GDM1 (cell line): ENCODE measurements at regions not wholly inside any gene's neighbourhood (a gene's known extent, or its start where the extent isn't known, plus 50 kb on each side); places are given as distances from the start of the nearest gene placed in this dataset.
A peak's percentile ranks its signal among the peaks of the same experiment; 100 is the strongest.

ENCODE experiments used
- DNase-seq: peaks from one replicate; lab custom pipeline; 2025; lab: John Stamatoyannopoulos, UW

GRCh38 chr7:18201350-18201749 lies 173.7 kb upstream of the PRPS1L1 start:
- DNase-seq: no peak

GRCh38 chr7:18202315-18203045 lies 174.8 kb upstream of the PRPS1L1 start:
- DNase-seq: no peak

GRCh38 chr7:18206331-18206730 lies 178.7 kb upstream of the PRPS1L1 start:
- no peak for DNase-seq

GRCh38 chr7:18208921-18209320 lies 181.3 kb upstream of the PRPS1L1 start:
- no peak for DNase-seq

- DNase-seq: no peak
Observed at GRCh38 chr7:18210377-18210776, 182.7 kb upstream of the PRPS1L1 start.

GRCh38 chr7:18210788-18211187 lies 183.1 kb upstream of the PRPS1L1 start:
- DNase-seq: no peak

- no peak for DNase-seq
Observed at GRCh38 chr7:18212308-18212707, 184.7 kb upstream of the PRPS1L1 start.

- no peak for DNase-seq
Observed at GRCh38 chr7:18212758-18213157, 185.1 kb upstream of the PRPS1L1 start.

GRCh38 chr7:18213652-18214051 lies 186.0 kb upstream of the PRPS1L1 start:
- no peak for DNase-seq

- no peak for DNase-seq
Observed at GRCh38 chr7:18216270-18216669, 188.6 kb upstream of the PRPS1L1 start.

- no peak for DNase-seq
Observed at GRCh38 chr7:18221377-18222293, 194.0 kb upstream of the PRPS1L1 start.

GRCh38 chr7:18222636-18223035 lies 195.0 kb upstream of the PRPS1L1 start:
- DNase-seq: no peak

- no peak for DNase-seq
Observed at GRCh38 chr7:18224138-18224537, 196.5 kb upstream of the PRPS1L1 start.

- peak; percentile 14 for DNase-seq
Observed at GRCh38 chr7:18225067-18225466, 197.4 kb upstream of the PRPS1L1 start.

- DNase-seq: no peak
Observed at GRCh38 chr7:18226598-18226997, 199.0 kb upstream of the PRPS1L1 start.

GRCh38 chr7:18228686-18229085 lies 201.0 kb upstream of the PRPS1L1 start:
- no peak for DNase-seq

- DNase-seq: no peak
Observed at GRCh38 chr7:18230271-18230670, 202.6 kb upstream of the PRPS1L1 start.

- DNase-seq: no peak
Observed at GRCh38 chr7:18231854-18232253, 204.2 kb upstream of the PRPS1L1 start.

- no peak for DNase-seq
Observed at GRCh38 chr7:18234519-18234918, 206.9 kb upstream of the PRPS1L1 start.

- no peak for DNase-seq
Observed at GRCh38 chr7:18235819-18236218, 208.2 kb upstream of the PRPS1L1 start.

GRCh38 chr7:18239212-18239611 lies 211.6 kb upstream of the PRPS1L1 start:
- DNase-seq: no peak

- no peak for DNase-seq
Observed at GRCh38 chr7:18241543-18242231, 214.0 kb upstream of the PRPS1L1 start.

GRCh38 chr7:18243731-18244130 lies 216.1 kb upstream of the PRPS1L1 start:
- no peak for DNase-seq
